IPS-18c (cell line): ENCODE measurements at regions not wholly inside any gene's neighbourhood (a gene's known extent, or its start where the extent isn't known, plus 50 kb on each side); places are given as distances from the start of the nearest gene placed in this dataset.

ENCODE experiments used
- H3K4me3 ChIP-seq: 2 replicates; pipeline ENCODE4 v1.7.0; 2013; ENCODE audit warnings: low read depth, mild to moderate bottlenecking, low read length, moderate library complexity; ENCODE audit not compliant: insufficient read depth
- H3K9me3 ChIP-seq: one replicate; pipeline ENCODE4 v1.6.1; 2013; ENCODE audit warnings: mild to moderate bottlenecking, low read length, moderate library complexity; ENCODE audit not compliant: control insufficient read depth, insufficient read depth

GRCh38 chr15:37165395-37165794 lies 65.0 kb upstream of the MEIS2 start:
- H3K9me3 ChIP-seq, result no peaks in the 10 kb centered on the region
- no peak overlapping the region for H3K4me3 ChIP-seq

DNA sequence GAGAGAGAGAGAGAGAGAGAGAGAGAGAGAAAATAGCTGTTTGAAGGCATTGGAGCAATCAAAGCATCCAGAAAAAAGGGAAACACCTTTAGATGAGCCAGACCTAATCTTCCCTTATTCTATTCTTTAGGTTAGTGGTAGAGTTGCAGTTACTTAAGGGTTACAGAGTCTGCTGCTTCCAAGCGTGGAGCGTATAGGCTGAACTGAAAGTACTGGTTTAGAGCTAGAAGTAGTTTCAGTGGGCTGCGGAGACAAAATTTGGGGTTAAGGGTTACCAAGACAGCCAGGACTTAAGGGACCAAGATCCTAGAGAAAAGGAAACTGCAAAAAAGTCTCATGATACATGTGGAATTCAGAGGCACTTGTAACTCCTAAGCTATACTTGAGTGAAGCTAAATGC lies 66.1 kb upstream of the MEIS2 start:
- Histone ChIP-seq H3K4me3 (no peak overlapping the region), H3K9me3 (no peaks in the 10 kb centered on the region)

- H3K9me3 ChIP-seq, result no peaks in the 10 kb centered on the region
- H3K4me3 ChIP-seq, result no peak overlapping the region
Measured at GRCh38 chr15:37181339-37181738, 81.0 kb upstream of the MEIS2 start.

- no peaks in the 10 kb centered on the region for H3K9me3 ChIP-seq
- no peak overlapping the region for H3K4me3 ChIP-seq
Measured at GRCh38 chr15:37199545-37199944, 99.2 kb upstream of the MEIS2 start.

- no peak overlapping the region for H3K4me3 ChIP-seq
Measured at GRCh38 chr15:37203050-37203449, 102.7 kb upstream of the MEIS2 start.

GRCh38 chr15:37204692-37205091 lies 104.3 kb upstream of the MEIS2 start:
- Histone ChIP-seq H3K4me3 (no peak overlapping the region), H3K9me3 (no peaks in the 10 kb centered on the region)

More at GRCh38 chr15:37203050-37203449, 102.7 kb upstream of the MEIS2 start:
- H3K9me3 ChIP-seq, result no peaks in the 10 kb centered on the region

DNA sequence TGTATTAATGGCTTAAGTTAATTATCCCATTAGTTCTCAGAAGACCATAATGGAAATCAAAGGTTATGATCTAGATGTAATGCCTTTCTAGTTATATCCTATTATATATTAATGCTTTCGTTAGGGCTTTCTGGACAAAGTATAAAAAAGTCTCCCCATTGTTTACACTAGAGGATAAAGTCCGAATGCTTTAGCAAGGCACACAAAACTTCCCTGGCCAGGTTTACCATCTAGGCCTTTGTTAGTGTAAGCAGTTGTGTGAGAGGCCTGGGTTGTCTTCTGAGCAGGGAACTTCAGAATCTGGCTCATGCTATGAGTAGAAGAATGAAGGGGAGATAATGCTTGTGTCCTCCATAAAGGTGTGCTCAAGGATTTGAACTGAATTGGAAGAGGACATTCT lies 106.3 kb upstream of the MEIS2 start:
- H3K4me3 ChIP-seq, result no peak overlapping the region
- H3K9me3 ChIP-seq, result no peaks in the 10 kb centered on the region

DNA sequence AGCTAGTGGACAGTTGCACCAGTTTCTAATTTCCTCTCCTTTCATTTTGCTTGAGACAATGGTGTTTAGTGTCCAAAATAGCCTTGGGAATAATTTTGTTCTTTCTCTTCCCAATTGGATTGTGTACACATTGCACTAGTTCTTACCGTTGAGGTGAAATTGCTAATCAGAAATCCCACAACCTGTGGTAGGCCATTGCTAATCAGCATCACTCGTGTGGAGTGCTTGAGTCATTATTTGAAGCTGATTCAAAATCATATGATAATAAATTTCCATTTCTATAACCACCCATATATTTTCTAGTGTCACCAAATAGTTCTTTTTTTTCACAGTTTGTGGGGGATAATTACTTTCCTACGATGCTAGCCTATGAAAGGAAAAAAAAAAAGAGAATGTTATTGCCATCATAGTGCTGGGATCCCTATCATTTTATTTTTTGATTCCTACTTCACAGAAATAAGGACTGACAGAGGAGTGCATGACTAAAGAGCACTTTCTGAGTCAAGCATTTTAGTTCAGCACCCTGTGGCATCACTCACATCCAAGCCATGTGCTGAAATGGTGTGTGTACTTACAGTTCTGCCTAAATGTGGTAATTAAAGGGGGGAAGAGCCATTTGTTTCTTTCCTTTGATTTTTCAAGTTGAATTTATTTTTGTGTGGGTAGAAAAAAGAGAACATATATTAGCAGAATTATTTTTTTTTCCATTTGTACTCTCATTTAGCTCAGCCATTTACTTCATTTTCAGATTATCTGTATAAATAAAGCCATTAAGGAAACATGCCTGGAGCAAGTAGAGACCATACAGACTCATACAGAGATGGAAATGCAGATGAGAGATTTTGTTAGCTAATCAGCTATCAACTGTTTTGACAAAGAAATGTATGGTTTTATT lies 108.0 kb upstream of the MEIS2 start:
- H3K4me3 ChIP-seq, result no peak overlapping the region
- H3K9me3 ChIP-seq, result no peaks in the 10 kb centered on the region

DNA sequence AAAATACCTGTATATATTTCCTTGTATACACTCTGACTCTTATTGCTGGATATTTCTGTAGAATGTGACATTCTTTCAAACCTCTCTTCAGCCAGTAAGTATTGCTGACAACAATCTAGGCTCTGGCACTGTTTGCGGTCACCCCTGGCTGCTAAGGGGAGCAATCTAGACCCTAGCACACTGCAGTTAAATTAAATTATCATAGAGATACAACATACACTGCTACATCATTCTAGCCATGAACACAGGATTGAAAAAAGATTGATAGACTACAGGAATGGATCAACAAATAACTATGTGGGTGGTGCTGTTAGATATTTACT lies 108.7 kb upstream of the MEIS2 start:
- Histone ChIP-seq H3K9me3 (no peaks in the 10 kb centered on the region), H3K4me3 (no peak overlapping the region)

GRCh38 chr15:37217567-37217966 lies 117.2 kb upstream of the MEIS2 start:
- no peak overlapping the region for H3K4me3 ChIP-seq
- no peaks in the 10 kb centered on the region for H3K9me3 ChIP-seq

GRCh38 chr15:37218351-37218916 lies 118.1 kb upstream of the MEIS2 start:
- no peak overlapping the region for H3K4me3 ChIP-seq
- H3K9me3 ChIP-seq, result no peaks in the 10 kb centered on the region

- no peaks in the 10 kb centered on the region for H3K9me3 ChIP-seq
- no peak overlapping the region for H3K4me3 ChIP-seq
Measured at GRCh38 chr15:37219211-37219701, 118.9 kb upstream of the MEIS2 start.

DNA sequence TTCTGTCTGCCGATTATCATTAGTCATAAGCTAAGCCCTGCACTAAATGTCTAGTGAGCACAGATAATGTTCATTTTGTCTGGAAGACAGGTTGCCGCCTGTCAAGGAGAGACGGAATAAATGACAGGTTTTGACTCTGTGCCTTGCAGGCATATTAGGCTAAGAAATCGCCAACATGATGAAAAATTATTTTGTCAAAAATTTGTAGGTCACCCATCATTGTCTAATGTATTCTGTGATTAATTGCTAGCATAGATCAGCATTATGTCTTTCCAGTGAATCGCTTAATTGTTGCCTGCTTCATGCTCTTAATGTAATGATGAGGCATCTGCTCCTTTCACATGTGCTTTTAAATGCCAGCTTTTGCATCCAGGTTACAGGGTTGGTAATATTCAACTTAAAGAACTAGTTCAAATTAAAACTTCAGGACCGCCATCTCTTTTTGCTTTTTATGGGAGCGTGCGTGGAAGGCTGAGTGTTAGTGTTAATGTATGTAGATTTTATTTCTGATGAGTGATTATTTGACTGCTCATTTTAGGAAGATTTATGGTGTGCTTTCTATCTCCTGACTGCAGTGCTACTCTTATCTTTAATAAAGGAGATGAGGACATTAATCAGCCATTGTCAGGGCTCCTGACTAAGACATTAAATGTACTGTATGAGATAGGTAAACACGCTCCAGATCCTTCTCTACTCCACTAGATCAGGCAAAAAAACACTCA lies 120.8 kb upstream of the MEIS2 start:
- H3K9me3 ChIP-seq, result no peaks in the 10 kb centered on the region
- H3K4me3 ChIP-seq, result no peak overlapping the region

GRCh38 chr15:37221671-37222145 lies 121.4 kb upstream of the MEIS2 start:
- Histone ChIP-seq H3K4me3 (no peak overlapping the region), H3K9me3 (no peaks in the 10 kb centered on the region)

DNA sequence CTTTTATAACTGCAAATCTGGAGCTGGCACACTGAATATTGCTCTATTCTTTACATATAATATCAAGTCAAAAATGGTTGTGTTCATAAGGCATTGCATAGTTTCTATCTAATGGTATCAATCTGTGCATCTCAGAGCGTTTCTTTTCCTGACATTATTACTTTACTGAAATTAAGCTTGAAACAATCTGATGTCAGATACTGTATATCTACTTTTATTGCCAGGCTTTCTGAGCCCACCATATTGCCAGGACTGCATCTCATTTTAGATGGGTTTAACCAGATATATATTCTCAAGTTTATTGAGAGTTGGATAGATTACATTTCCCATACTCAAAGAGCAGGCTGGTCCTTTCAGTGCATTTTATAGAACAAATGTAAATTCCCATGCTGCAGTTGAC lies 122.7 kb upstream of the MEIS2 start:
- Histone ChIP-seq H3K4me3 (no peak overlapping the region), H3K9me3 (no peaks in the 10 kb centered on the region)

- H3K9me3 ChIP-seq, result no peaks in the 10 kb centered on the region
- no peak overlapping the region for H3K4me3 ChIP-seq
Measured at GRCh38 chr15:37229855-37230619, 129.7 kb upstream of the MEIS2 start.

GRCh38 chr15:37245358-37245757 lies 145.0 kb upstream of the MEIS2 start:
- Histone ChIP-seq H3K9me3 (no peaks in the 10 kb centered on the region), H3K4me3 (no peak overlapping the region)
